ENCODE measurements at regions not wholly inside any gene's neighbourhood (a gene's known extent, or its start where the extent isn't known, plus 50 kb on each side); places are given as distances from the start of the nearest gene placed in this dataset.

DNA sequence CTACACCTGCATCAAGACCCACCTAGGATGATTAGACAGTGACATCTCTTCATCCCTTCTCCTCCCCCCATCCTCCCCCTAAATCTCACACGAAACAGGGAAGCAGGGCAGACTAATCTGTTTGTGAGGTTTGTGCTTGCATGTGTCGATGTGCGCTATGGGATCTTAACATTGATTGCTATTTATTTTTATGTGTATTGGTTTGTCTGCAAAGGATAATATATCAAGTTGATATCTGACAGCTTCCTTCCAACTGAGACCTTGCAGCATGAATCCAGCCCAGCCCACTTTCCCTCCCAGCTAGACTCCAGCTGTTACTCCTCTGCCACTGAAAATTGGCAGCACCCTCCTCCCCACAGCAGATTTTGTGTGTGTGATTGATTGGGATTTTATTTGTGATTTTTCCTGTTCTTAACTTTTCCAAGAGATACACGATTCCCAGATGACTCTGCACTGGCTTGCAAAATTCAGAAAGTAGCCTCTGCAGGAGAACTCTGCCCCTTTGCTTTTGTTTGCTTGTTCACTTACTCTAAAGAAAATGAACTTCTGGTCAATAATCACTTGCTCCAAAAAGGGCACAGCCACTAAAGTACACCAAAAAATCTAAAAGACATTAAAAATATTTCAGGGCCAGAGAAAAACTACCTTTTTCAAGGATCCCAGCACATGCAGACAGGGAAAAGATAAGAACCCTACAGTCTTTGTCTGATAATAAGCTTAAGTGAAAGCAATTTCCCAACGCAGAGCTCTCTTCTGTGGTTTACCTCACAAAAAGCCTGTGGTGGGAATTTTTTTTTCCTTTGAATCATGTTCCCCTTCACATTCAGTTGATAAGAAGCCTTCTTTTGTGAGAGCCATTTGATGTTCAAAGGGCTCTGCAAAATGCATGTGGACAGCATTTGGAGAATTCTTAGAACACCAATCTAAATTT is 222.1 kb downstream of the RPS29 start:
- no peak for TF ChIP-seq POLR2A (IDR thresholded peaks at IDR 0.05)
- TF ChIP-seq, protein P1, sequence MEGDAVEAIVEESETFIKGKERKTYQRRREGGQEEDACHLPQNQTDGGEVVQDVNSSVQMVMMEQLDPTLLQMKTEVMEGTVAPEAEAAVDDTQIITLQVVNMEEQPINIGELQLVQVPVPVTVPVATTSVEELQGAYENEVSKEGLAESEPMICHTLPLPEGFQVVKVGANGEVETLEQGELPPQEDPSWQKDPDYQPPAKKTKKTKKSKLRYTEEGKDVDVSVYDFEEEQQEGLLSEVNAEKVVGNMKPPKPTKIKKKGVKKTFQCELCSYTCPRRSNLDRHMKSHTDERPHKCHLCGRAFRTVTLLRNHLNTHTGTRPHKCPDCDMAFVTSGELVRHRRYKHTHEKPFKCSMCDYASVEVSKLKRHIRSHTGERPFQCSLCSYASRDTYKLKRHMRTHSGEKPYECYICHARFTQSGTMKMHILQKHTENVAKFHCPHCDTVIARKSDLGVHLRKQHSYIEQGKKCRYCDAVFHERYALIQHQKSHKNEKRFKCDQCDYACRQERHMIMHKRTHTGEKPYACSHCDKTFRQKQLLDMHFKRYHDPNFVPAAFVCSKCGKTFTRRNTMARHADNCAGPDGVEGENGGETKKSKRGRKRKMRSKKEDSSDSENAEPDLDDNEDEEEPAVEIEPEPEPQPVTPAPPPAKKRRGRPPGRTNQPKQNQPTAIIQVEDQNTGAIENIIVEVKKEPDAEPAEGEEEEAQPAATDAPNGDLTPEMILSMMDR (IDR thresholded peaks at IDR 0.05), result no peak
